HUES6 (cell line): ENCODE measurements at regions not wholly inside any gene's neighbourhood (a gene's known extent, or its start where the extent isn't known, plus 50 kb on each side); places are given as distances from the start of the nearest gene placed in this dataset.

ENCODE experiments used
- H3K27ac ChIP-seq: 2 replicates; pipeline ENCODE4 v1.7.0; 2013; ENCODE audit warnings: low read depth, mild to moderate bottlenecking, low read length, inconsistent platforms
- H3K27me3 ChIP-seq: 2 replicates; pipeline ENCODE4 v1.6.1; 2013; ENCODE audit warnings: low read length; ENCODE audit not compliant: control insufficient read depth, insufficient read depth
- H3K36me3 ChIP-seq: 2 replicates; pipeline ENCODE4 v1.6.1; 2013; ENCODE audit warnings: low read length; ENCODE audit not compliant: control insufficient read depth, insufficient read depth
- H3K4me1 ChIP-seq: 2 replicates; pipeline ENCODE4 v1.6.1; 2013; ENCODE audit warnings: low read length; ENCODE audit not compliant: control insufficient read depth, insufficient read depth
- H3K4me3 ChIP-seq: 2 replicates; pipeline ENCODE4 v1.5.1; 2013; ENCODE audit warnings: low read depth, low read length
- H3K9ac ChIP-seq: one replicate; pipeline ENCODE4 v1.6.1; 2013; ENCODE audit warnings: mild to moderate bottlenecking, low read length
- H3K9me3 ChIP-seq: 2 replicates; pipeline ENCODE4 v1.6.1; 2013; ENCODE audit warnings: low read depth, low read length; ENCODE audit not compliant: control insufficient read depth, insufficient read depth

GRCh38 chr1:88175120-88175630 is 508.9 kb upstream of the PKN2 start:
- Histone ChIP-seq H3K9me3 (no peaks in the 10 kb centered on the region), H3K27ac (no peak overlapping the region), H3K36me3 (no peaks in the 10 kb centered on the region), H3K4me3 (no peak overlapping the region), H3K4me1 (no peaks in the 10 kb centered on the region), H3K9ac (no peak overlapping the region), H3K27me3 (no peaks in the 10 kb centered on the region)

- no peak overlapping the region for H3K27ac ChIP-seq
- H3K4me1 ChIP-seq, result peaks cover 1% of the 10 kb centered on the region; the same call in 1 of the 2 replicates
- no peaks in the 10 kb centered on the region for H3K36me3 ChIP-seq
- no peaks in the 10 kb centered on the region for H3K27me3 ChIP-seq
- H3K9me3 ChIP-seq, result no peaks in the 10 kb centered on the region
- H3K4me3 ChIP-seq, result no peak overlapping the region
- H3K9ac ChIP-seq, result no peak overlapping the region
Measured at GRCh38 chr1:88175631-88176226, 508.3 kb upstream of the PKN2 start.

- no peaks in the 10 kb centered on the region for H3K9me3 ChIP-seq
- peaks cover 5% of the 10 kb centered on the region; the same call in 1 of the 2 replicates for H3K4me1 ChIP-seq
- H3K36me3 ChIP-seq, result no peaks in the 10 kb centered on the region
- no peak overlapping the region for H3K27ac ChIP-seq
- no peaks in the 10 kb centered on the region for H3K27me3 ChIP-seq
- no peak overlapping the region for H3K4me3 ChIP-seq
- H3K9ac ChIP-seq, result no peak overlapping the region
Measured at GRCh38 chr1:88179943-88180342, 504.1 kb upstream of the PKN2 start.

DNA sequence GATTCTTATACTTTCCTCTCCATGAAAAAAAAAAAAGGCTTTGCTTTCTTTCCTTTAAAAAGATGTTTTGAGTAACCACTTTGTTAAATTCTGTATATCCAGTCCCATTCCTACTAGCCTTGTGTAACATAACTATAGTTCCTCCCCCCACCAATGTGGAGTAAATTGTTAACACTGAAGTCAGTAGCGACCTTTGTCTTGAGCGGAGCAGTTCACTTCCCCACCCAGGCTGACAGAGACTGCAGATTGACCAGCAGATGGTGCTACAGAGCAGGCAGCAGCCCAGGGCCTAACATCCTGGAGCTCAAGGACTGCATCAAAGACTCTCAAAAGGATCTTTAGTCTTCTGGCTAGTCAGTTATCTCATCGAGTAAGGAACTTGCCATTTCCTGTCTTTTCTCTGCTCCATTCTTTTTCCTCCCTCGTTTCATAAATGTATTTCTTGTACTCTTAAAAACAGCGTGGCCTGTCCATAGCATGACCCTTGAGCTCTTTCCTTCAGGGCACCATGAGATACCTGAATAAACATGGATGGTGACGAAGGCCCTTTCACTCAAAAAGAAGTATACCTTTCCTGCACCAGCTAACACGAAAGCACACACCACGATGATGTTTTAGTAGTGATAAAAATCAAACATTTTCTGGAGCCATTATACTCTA is 503.5 kb upstream of the PKN2 start:
- H3K9me3 ChIP-seq, result no peaks in the 10 kb centered on the region
- H3K4me3 ChIP-seq, result no peak overlapping the region
- no peaks in the 10 kb centered on the region for H3K36me3 ChIP-seq
- H3K27ac ChIP-seq, result no peak overlapping the region
- peaks cover 5% of the 10 kb centered on the region; the same call in 1 of the 2 replicates for H3K4me1 ChIP-seq
- no peak overlapping the region for H3K9ac ChIP-seq
- no peaks in the 10 kb centered on the region for H3K27me3 ChIP-seq

DNA sequence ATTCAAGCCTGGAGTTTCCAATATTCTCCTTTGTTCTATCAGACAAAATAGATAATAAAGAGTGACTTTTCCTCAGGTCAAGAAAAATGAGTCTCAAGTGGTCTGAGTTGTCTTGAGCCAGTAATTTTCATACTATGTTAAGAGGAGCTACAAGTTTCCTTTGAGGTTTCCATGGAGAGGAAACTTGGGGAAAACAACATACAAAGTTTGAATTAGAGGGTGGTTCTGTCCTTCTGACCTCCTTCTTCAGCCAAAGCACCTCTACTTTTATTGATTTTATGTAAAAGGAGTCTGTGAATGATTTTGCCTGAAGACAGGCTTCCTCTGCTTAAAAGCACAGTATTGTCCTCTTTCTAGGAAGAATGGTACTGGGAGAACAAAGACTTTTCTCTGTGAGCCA is 497.2 kb upstream of the PKN2 start:
- H3K36me3 ChIP-seq, result no peaks in the 10 kb centered on the region
- no peak overlapping the region for H3K27ac ChIP-seq
- no peaks in the 10 kb centered on the region for H3K4me1 ChIP-seq
- no peak overlapping the region for H3K9ac ChIP-seq
- H3K9me3 ChIP-seq, result no peaks in the 10 kb centered on the region
- no peaks in the 10 kb centered on the region for H3K27me3 ChIP-seq
- H3K4me3 ChIP-seq, result no peak overlapping the region

GRCh38 chr1:88188038-88188437 is 496.0 kb upstream of the PKN2 start:
- H3K9me3 ChIP-seq, result no peaks in the 10 kb centered on the region
- H3K27ac ChIP-seq, result no peak overlapping the region
- H3K4me3 ChIP-seq, result no peak overlapping the region
- no peaks in the 10 kb centered on the region for H3K4me1 ChIP-seq
- no peaks in the 10 kb centered on the region for H3K27me3 ChIP-seq
- H3K36me3 ChIP-seq, result no peaks in the 10 kb centered on the region
- no peak overlapping the region for H3K9ac ChIP-seq

DNA sequence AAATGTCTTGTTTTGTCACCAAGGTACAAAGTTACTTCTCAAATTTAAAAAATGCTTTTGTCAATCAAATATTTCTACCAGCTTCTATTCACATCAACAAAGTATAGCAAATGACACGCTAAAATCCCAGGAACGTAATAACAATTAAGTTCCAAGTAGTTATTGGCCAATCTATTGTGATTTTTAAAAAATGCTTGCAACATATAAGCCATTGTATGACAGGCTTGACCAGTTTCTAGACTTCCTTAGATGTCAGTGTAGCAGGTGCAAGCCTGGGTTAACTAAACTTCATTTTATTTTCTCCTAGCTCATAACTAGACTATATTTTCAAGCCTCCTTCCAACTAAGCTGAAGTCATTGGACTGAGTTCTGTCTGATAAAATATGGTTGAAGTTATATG is 494.5 kb upstream of the PKN2 start:
- no peak overlapping the region for H3K9ac ChIP-seq
- no peaks in the 10 kb centered on the region for H3K36me3 ChIP-seq
- H3K27me3 ChIP-seq, result no peaks in the 10 kb centered on the region
- H3K9me3 ChIP-seq, result no peaks in the 10 kb centered on the region
- no peaks in the 10 kb centered on the region for H3K4me1 ChIP-seq
- no peak overlapping the region for H3K4me3 ChIP-seq
- H3K27ac ChIP-seq, result no peak overlapping the region

- H3K9ac ChIP-seq, result no peak overlapping the region
- no peaks in the 10 kb centered on the region for H3K27me3 ChIP-seq
- H3K4me3 ChIP-seq, result no peak overlapping the region
- no peaks in the 10 kb centered on the region for H3K36me3 ChIP-seq
- no peaks in the 10 kb centered on the region for H3K9me3 ChIP-seq
- no peaks in the 10 kb centered on the region for H3K4me1 ChIP-seq
- H3K27ac ChIP-seq, result no peak overlapping the region
Measured at GRCh38 chr1:88191917-88192316, 492.2 kb upstream of the PKN2 start.

- Histone ChIP-seq H3K27me3 (no peaks in the 10 kb centered on the region), H3K36me3 (no peaks in the 10 kb centered on the region), H3K4me1 (no peaks in the 10 kb centered on the region), H3K27ac (no peak overlapping the region), H3K9ac (no peak overlapping the region), H3K9me3 (no peaks in the 10 kb centered on the region), H3K4me3 (no peak overlapping the region)
Measured at GRCh38 chr1:88194542-88194941, 489.5 kb upstream of the PKN2 start.

DNA sequence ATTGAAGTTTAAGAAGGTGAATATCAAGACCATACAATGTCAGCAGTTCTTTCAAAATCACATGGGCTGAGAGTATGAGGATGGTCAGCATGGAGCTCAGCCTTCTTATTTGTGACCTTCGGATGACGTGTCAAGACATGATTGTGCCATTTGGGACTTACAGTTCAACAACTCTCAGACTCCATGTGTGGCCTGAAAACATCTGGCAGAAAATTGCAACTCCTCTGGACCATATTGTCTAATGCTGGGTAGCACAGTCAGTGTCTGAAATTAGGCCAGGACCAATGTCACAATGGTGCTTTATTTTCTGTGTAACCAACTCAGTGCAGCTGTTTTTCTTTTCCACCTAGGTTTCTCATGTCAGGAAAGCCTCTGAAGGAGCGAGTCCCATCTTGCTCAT is 483.5 kb upstream of the PKN2 start:
- H3K36me3 ChIP-seq, result no peaks in the 10 kb centered on the region
- no peaks in the 10 kb centered on the region for H3K9me3 ChIP-seq
- H3K4me1 ChIP-seq, result no peaks in the 10 kb centered on the region
- no peaks in the 10 kb centered on the region for H3K27me3 ChIP-seq
- no peak overlapping the region for H3K4me3 ChIP-seq
- H3K9ac ChIP-seq, result no peak overlapping the region
- H3K27ac ChIP-seq, result no peak overlapping the region

DNA sequence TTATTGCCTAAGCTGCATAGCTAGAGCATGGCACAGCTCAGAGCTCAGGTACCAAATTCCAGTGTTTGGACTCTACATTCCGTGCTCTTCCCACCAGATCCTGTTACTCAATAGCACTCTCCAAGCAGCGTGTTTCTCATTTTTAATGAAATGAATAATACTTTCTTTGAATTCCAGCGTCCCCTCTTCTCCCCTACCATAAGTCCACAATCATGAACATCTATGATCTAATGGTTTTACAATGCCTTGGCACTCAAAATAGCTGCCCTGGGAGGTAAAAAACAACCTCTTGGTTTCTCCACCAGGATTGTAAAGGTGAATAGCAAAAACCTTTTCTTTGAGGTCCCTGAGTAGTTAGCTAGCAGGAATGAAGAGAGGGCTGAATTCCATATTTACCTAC is 480.0 kb upstream of the PKN2 start:
- H3K9ac ChIP-seq, result no peak overlapping the region
- H3K36me3 ChIP-seq, result no peaks in the 10 kb centered on the region
- no peaks in the 10 kb centered on the region for H3K27me3 ChIP-seq
- no peak overlapping the region for H3K27ac ChIP-seq
- H3K4me1 ChIP-seq, result no peaks in the 10 kb centered on the region
- no peak overlapping the region for H3K4me3 ChIP-seq
- no peaks in the 10 kb centered on the region for H3K9me3 ChIP-seq
